SK-N-SH (cell line): ENCODE measurements at regions not wholly inside any gene's neighbourhood (a gene's known extent, or its start where the extent isn't known, plus 50 kb on each side); places are given as distances from the start of the nearest gene placed in this dataset.
A peak's percentile ranks its signal among the peaks of the same experiment; 100 is the strongest.

Experiments used
- CHD2 ChIP-seq: fragments of 150-350 bp; IDR thresholded peaks from 2 replicates; pipeline ENCODE4 v1.6.1; 2018; ENCODE audit warnings: low read length; ENCODE audit not compliant: partially characterized antibody
- EP300 ChIP-seq, 2 experiments: IDR thresholded peaks; 2 replicates each; pipeline versions ENCODE4 v1.4.0 to v1.6.1; 2012; ENCODE audit warnings: borderline replicate concordance in 1 of 2, low read depth in 1 of 2, low read length in 1 of 2
- FOSL2 ChIP-seq: IDR thresholded peaks from 2 replicates; pipeline ENCODE4 v1.4.0; 2012; ENCODE audit warnings: low read depth, mild to moderate bottlenecking, moderate library complexity, borderline replicate concordance
- FOXJ3 ChIP-seq: sonication (generic); formaldehyde crosslinking; IDR thresholded peaks from 2 replicates; pipeline ENCODE4 v1.5.1; 2020; ENCODE audit warnings: mild to moderate bottlenecking, missing genetic modification reagents
- GATA2 ChIP-seq: sonication (generic); formaldehyde crosslinking; IDR thresholded peaks from 2 replicates; pipeline ENCODE4 v1.5.0; 2020; ENCODE audit warnings: mild to moderate bottlenecking, missing genetic modification reagents
- JUND ChIP-seq: IDR thresholded peaks from 2 replicates; pipeline ENCODE4 v1.4.0; 2012
- MEF2A ChIP-seq: IDR thresholded peaks from 2 replicates; pipeline ENCODE4 v1.4.0; 2012; ENCODE audit warnings: low read depth, borderline replicate concordance
- MXI1 ChIP-seq: IDR thresholded peaks from 2 replicates; pipeline ENCODE4 v1.6.1; 2012; ENCODE audit warnings: mild to moderate bottlenecking, low read depth, low read length, improper control_type of control experiment
- POLR2AphosphoS5 ChIP-seq: IDR thresholded peaks from 2 replicates; pipeline ENCODE4 v1.6.1; 2012; ENCODE audit warnings: low read depth, low read length
- RAD21 ChIP-seq: IDR thresholded peaks from 2 replicates; pipeline ENCODE4 v1.6.1; 2012; ENCODE audit warnings: mild to moderate bottlenecking, low read length
- SIN3A ChIP-seq: IDR thresholded peaks from 2 replicates; pipeline ENCODE4 v1.6.1; 2012; ENCODE audit warnings: low read depth, mild to moderate bottlenecking, low read length, moderate library complexity, borderline replicate concordance
- SMC3 ChIP-seq: IDR thresholded peaks from 2 replicates; pipeline ENCODE4 v1.6.1; 2012; ENCODE audit warnings: low read depth, low read length, improper control_type of control experiment
- TAF1 ChIP-seq: IDR thresholded peaks from 2 replicates; pipeline ENCODE4 v1.6.1; 2012; ENCODE audit warnings: low read depth, mild to moderate bottlenecking, low read length, moderate library complexity, borderline replicate concordance
- TEAD4 ChIP-seq: IDR thresholded peaks from 2 replicates; pipeline ENCODE4 v1.4.0; 2012; ENCODE audit warnings: mild to moderate bottlenecking, borderline replicate concordance; ENCODE audit not compliant: insufficient read depth
- USF1 ChIP-seq: IDR thresholded peaks from 2 replicates; pipeline ENCODE4 v1.4.0; 2012; ENCODE audit warnings: low read depth, borderline replicate concordance
- TF ChIP-seq, protein P1 (sequence below): fragments of 200-600 bp; sonication (generic); IDR thresholded peaks from 2 replicates; pipeline ENCODE4 v1.6.1; 2017; ENCODE audit warnings: antibody characterized with exemption, mild to moderate bottlenecking, moderate library complexity
- TF ChIP-seq, protein P2 (sequence below): fragments of 150-350 bp; IDR thresholded peaks from 2 replicates; pipeline ENCODE4 v1.6.1; 2016; ENCODE audit warnings: mild to moderate bottlenecking, low read depth, low read length
- TF ChIP-seq, protein P3 (sequence below): fragments of 150-350 bp; IDR thresholded peaks from 2 replicates; pipeline ENCODE4 v1.6.1; 2017; ENCODE audit warnings: antibody characterized with exemption, low read length, low read depth, borderline replicate concordance

- TF ChIP-seq CHD2 = no peak
- TF ChIP-seq GATA2 (CRISPR knock-in tag) = no peak
- TF ChIP-seq FOSL2 = peak; percentile 29; the same call in 1 of the 2 replicates
- TF ChIP-seq RAD21 = no peak
- TF ChIP-seq MEF2A = peak; percentile 36; the same call in 1 of the 2 replicates
- no peak for TF ChIP-seq FOXJ3 (CRISPR knock-in tag)
- TF ChIP-seq TEAD4 = peak; percentile 75; the same call in 1 of the 2 replicates
- TF ChIP-seq, protein P1, sequence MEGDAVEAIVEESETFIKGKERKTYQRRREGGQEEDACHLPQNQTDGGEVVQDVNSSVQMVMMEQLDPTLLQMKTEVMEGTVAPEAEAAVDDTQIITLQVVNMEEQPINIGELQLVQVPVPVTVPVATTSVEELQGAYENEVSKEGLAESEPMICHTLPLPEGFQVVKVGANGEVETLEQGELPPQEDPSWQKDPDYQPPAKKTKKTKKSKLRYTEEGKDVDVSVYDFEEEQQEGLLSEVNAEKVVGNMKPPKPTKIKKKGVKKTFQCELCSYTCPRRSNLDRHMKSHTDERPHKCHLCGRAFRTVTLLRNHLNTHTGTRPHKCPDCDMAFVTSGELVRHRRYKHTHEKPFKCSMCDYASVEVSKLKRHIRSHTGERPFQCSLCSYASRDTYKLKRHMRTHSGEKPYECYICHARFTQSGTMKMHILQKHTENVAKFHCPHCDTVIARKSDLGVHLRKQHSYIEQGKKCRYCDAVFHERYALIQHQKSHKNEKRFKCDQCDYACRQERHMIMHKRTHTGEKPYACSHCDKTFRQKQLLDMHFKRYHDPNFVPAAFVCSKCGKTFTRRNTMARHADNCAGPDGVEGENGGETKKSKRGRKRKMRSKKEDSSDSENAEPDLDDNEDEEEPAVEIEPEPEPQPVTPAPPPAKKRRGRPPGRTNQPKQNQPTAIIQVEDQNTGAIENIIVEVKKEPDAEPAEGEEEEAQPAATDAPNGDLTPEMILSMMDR = no peak
- TF ChIP-seq SIN3A = no peak
- 0 out of 2 replicates have a peak, but pooled peaks have one; percentile 8 for TF ChIP-seq TAF1
- TF ChIP-seq SMC3 = no peak
- no peak for TF ChIP-seq POLR2AphosphoS5
- TF ChIP-seq, protein P2, sequence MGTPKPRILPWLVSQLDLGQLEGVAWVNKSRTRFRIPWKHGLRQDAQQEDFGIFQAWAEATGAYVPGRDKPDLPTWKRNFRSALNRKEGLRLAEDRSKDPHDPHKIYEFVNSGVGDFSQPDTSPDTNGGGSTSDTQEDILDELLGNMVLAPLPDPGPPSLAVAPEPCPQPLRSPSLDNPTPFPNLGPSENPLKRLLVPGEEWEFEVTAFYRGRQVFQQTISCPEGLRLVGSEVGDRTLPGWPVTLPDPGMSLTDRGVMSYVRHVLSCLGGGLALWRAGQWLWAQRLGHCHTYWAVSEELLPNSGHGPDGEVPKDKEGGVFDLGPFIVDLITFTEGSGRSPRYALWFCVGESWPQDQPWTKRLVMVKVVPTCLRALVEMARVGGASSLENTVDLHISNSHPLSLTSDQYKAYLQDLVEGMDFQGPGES = no peak
- TF ChIP-seq, protein P3, sequence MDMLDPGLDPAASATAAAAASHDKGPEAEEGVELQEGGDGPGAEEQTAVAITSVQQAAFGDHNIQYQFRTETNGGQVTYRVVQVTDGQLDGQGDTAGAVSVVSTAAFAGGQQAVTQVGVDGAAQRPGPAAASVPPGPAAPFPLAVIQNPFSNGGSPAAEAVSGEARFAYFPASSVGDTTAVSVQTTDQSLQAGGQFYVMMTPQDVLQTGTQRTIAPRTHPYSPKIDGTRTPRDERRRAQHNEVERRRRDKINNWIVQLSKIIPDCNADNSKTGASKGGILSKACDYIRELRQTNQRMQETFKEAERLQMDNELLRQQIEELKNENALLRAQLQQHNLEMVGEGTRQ = no peak
- TF ChIP-seq MXI1 = no peak
- peak; percentile 64; the same call in 1 of the 2 replicates for TF ChIP-seq JUND
- TF ChIP-seq USF1 = no peak
- TF ChIP-seq EP300 (IDR thresholded peaks at IDR 0.05; ENCODE audit: borderline replicate concordance in 1 of 2, low read depth in 1 of 2, low read length in 1 of 2) = peak in 1 of 2 experiments; percentile 61; a peak in 2 of 4 replicates
Observed at GRCh38 chr4:105061136-105061696, 85.5 kb upstream of the TET2 start (continued).
